ENCODE measurements at regions not wholly inside any gene's neighbourhood (a gene's known extent, or its start where the extent isn't known, plus 50 kb on each side); places are given as distances from the start of the nearest gene placed in this dataset.

DNA sequence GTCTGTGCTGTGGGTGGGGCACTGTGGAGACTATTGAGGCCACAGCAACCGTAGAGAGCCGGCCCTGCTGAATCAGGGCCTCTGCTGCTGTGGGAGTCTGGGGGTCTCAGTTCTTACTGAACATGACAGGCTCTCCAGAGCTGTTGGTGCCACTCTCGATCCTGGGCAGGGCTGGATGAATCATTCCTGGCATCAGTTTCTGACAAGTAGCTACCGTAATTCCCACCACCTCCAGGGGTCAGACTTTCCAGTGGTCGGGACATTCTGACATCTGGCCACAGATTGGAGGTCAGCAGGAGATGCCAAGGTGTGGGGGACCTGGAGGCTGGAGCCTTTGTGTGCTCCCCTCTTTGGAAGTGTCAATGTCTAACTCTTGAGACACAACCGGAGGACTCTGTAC lies 188.4 kb downstream of the IRX2 start:
- TF ChIP-seq CTCF (IDR thresholded peaks at IDR 0.05; ENCODE audit: control extremely low read depth, extremely low read depth, low read depth, missing control alignments), result no peak
- ChIA-PET POLR2A (no interaction called here), CTCF (interaction anchor here (1.4 kb wide), 1 partner anchor 8 kb away, joined by 3 read pairs; no protein-coding TSS in a partner anchor)
- no peak for DNase-seq (ENCODE audit: extremely low spot score)

GRCh38 chr5:2562036-2562435 lies 189.4 kb downstream of the IRX2 start:
- ChIA-PET POLR2A (no interaction called here), CTCF (no interaction called here)
- no peak for TF ChIP-seq CTCF (IDR thresholded peaks at IDR 0.05; ENCODE audit: control extremely low read depth, extremely low read depth, low read depth, missing control alignments)
- DNase-seq (ENCODE audit: extremely low spot score), result no peak

GRCh38 chr5:2560435-2560834 lies 191.0 kb downstream of the IRX2 start:
- CTCF ChIA-PET, result no interaction called here
- DNase-seq (ENCODE audit: extremely low spot score), result no peak
- POLR2A ChIA-PET, result no interaction called here
- TF ChIP-seq CTCF (IDR thresholded peaks at IDR 0.05; ENCODE audit: control extremely low read depth, extremely low read depth, low read depth, missing control alignments), result no peak

GRCh38 chr5:2557435-2557834 lies 194.0 kb downstream of the IRX2 start:
- DNase-seq (ENCODE audit: extremely low spot score), result no peak
- CTCF ChIA-PET, result no interaction called here
- TF ChIP-seq CTCF (IDR thresholded peaks at IDR 0.05; ENCODE audit: control extremely low read depth, extremely low read depth, low read depth, missing control alignments), result no peak
- POLR2A ChIA-PET, result no interaction called here

GRCh38 chr5:2556375-2556966 lies 195.0 kb downstream of the IRX2 start:
- no peak for TF ChIP-seq CTCF (IDR thresholded peaks at IDR 0.05; ENCODE audit: control extremely low read depth, extremely low read depth, low read depth, missing control alignments)
- ChIA-PET CTCF (no interaction called here), POLR2A (no interaction called here)
- DNase-seq (ENCODE audit: extremely low spot score), result no peak

DNA sequence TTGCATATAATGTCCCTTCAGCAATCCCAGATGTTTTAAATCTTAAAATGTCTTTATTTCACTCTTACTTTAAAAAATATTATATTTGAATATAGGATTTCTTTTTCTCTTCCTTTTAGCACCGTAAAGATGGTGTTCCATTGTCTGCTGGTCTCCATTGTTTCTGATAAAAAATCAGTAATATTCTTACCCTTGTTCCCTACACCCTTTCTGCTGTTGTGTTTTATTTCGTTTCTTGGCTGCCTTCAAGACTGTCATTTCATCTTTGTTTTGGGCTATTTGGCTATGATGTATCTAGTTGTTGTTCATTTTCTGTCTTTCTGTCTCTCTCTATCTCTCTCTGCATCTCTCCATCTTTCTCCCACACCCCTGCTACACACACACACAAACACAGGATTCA lies 197.9 kb downstream of the IRX2 start:
- CTCF ChIA-PET, result interaction anchor here (1.0 kb wide), 1 partner anchor 9 kb away, joined by 3 read pairs; no protein-coding TSS in a partner anchor

More for the DNA sequence above, 197.9 kb downstream of the IRX2 start:
- POLR2A ChIA-PET, result no interaction called here
- DNase-seq (ENCODE audit: extremely low spot score), result no peak
- TF ChIP-seq CTCF (IDR thresholded peaks at IDR 0.05; ENCODE audit: control extremely low read depth, extremely low read depth, low read depth, missing control alignments), result no peak
